A673 (cell line): ENCODE measurements at regions not wholly inside any gene's neighbourhood (a gene's known extent, or its start where the extent isn't known, plus 50 kb on each side); places are given as distances from the start of the nearest gene placed in this dataset.

Experiments used
- CTCF ChIP-seq: fragments of 300-800, 200-600 bp; sonication (generic); conservative IDR thresholded peaks from 2 replicates; pipeline ENCODE4 v1.5.1; 2017; ENCODE audit warnings: low read depth, mild to moderate bottlenecking, antibody characterized with exemption, low read length, moderate library complexity, mixed read lengths
- EZH2 ChIP-seq: fragments of 200-600 bp; sonication (generic); IDR thresholded peaks from 2 replicates; pipeline ENCODE4 v1.6.1; 2017; ENCODE audit warnings: borderline replicate concordance, low read depth, mild to moderate bottlenecking, mixed read lengths, antibody characterized with exemption, low read length; ENCODE audit not compliant: poor library complexity, severe bottlenecking

GRCh38 chr5:116355819-116356601 is 218.6 kb downstream of the SEMA6A start:
- no peak for TF ChIP-seq CTCF
- TF ChIP-seq EZH2: no peak
